HG03460 (cell line): ENCODE measurements at regions not wholly inside any gene's neighbourhood (a gene's known extent, or its start where the extent isn't known, plus 50 kb on each side); places are given as distances from the start of the nearest gene placed in this dataset.

Experiments
- ATAC-seq: cut with Tn5 transposase; IDR thresholded peaks from one replicate; pipeline ENCODE4 v1.9.1; 2021; ENCODE audit not compliant: unreplicated experiment

DNA sequence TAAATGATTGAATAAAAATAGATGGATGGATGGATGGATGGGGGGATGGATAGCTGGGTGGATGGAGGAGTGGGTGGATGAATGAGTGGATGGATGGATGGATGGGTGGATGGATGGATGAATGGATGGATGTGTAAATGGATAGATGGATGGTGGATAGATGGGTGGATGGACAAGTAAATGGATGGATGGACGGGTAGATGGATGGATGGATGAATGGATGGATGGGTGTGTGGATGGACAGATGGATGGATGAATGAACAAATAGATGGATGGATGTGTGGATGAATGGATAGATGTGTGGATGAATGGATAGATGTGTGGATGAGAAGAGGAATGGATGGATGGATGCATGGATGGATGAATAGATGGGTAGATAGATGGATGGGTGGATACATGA is 490.8 kb downstream of the VRK1 start:
- ATAC-seq, result no peak

DNA sequence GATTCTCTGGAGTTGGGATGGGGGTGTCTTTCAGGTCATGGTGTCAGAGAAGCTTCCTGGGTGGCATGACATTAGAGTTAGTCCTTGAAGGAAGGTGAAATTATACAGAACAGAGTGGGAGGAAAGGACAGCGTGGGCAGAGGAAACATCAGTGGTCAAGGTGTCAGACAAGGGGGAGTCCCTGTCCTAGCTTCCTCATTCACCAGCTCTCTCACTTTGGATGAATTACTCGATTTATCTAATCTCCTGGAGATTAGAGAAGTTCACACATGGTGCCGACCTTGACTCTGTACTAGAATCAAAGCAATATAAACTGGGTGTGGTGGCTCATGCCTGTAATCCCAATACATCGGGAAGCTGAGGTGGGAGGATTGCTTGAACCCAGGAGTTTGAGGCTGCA is 492.9 kb downstream of the VRK1 start:
- ATAC-seq, result no peak

DNA sequence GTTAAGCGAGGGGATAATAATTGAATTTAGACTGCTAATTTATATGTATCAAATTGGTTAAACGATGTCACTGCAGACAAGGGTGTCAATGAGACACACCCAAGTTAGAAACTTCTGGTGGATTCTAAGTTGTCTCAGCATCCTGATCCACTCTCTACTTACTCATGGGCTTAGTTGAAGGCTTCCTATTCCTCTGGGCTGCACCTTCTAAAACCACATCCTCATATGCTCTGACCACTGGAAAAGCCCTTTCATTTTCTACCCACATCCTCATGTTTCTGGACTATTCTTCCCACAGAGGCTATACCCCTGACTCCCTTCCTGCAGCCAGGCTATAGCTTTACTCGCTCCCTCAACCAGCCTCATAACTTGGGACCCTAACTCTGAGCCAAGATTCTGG is 493.8 kb downstream of the VRK1 start:
- ATAC-seq, result no peak

DNA sequence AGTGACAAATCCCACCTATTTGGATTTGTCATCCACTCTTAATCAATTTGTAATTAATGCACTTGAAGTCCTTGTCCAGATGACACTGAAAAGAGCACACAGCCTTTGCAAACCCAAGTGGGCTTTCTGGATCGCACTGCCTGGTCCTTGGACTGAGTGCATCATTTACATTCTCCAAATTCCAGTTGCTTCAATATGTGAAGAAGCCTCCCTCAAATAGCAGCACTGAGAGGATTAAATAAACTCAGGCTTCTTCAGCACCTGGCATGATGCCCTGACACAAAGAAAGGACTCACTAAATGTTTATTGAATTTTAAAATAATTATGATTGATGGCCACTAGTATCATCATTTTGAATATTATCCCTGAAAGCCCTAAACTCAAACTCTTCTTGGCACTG is 496.5 kb downstream of the VRK1 start:
- no peak for ATAC-seq

DNA sequence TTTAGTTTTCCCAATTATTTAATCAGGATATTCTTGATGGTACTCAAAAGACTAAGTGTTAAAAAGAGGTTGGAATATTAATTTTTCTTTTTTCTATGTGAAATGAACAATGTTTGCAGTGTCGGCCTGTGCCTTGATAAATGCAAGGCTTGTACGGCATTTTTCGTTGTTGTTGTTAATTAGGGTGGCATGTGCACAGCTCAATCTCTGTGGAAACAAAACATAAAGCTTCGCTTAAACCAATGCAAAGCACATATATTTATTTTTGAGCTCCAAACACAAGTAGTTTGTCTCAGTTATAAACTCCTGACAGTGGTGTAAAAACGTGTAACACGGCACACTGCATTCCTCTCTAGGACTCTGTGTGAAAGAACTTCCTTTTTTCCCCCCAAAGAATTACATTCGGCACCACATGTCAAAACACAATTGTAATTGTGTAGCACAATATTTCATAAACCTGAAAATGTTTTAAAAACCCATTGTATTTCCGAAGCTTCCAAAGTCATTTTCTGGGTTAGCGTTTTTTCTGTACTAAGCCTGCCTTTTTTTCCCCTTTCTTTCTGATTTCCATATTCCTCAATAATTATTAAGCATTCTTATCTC is 498.0 kb downstream of the VRK1 start:
- no peak for ATAC-seq

DNA sequence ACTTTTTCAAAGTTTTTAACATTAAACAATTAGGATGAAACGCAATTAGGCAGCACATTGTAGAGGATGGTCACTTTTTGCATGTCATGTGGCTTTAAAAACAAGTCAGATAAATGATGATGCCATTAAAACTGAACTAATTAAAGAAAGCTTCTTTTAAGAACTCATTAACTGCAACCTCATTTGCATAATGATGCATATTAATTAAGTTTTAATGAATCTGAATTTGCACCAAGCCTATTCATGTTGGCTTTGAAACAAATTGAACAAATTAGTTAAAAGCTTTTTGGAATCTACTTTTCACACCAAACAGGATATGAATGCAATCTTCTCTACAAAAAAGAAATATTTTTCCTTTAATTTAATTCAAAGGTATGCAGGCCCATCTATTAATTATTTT is 499.0 kb downstream of the VRK1 start:
- ATAC-seq, result no peak

DNA sequence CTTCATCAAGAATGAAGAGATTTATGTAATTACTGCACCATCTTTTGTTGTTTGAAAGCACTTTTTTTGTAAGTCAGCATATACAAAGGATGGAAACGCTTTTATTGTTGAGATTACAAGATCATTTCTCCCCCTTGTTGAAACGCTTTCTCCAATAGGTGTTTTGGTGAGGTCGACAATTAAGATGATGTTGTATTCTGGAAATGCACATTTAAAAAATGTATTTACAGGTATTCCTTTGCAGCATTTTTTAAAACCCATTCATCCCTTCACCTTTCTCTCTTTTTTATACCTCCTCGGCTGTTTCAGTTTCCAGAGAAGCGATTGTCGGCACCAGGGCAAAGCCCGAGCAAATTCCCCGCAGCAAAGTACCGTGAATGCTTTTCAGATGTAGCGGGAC is 499.9 kb downstream of the VRK1 start:
- ATAC-seq, result no peak

DNA sequence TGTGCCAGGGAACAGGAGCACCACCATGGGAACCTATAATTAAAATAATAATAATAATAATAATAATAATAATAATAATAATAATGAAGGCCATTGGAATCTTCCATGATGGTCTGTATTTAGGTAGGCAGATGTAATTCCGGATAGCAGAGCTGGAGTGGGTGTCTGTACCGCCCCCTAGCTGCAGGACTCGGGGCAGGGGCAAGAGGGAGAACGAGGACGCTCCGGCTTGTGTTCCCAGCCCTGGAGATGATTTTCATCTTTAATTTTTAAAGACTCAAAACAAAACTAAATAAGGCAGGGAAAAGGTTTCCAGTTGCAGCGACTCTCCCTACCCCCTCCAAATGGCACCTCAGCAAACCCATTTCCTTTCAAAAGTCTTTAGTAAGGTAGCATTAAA is 501.1 kb downstream of the VRK1 start:
- ATAC-seq, result no peak

DNA sequence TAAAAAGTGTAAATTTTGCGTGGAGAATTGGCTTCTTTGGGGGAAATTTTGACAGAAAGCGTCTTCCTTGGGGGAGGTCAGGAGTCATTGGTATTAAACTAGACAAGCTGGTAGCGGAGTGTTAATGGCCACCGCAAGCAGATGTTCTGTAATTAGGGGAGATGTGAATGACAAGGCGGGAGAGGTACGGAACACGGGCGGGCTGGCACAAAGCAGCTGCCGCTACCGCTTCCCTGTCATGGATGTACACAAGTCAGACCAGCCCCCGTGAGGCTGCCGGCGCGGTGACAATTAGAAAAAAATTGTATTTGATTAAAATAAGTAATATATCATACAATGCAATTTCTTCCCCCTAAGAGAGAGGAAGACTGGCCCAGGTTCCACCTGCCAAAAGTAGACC is 501.6 kb downstream of the VRK1 start:
- ATAC-seq, result no peak

DNA sequence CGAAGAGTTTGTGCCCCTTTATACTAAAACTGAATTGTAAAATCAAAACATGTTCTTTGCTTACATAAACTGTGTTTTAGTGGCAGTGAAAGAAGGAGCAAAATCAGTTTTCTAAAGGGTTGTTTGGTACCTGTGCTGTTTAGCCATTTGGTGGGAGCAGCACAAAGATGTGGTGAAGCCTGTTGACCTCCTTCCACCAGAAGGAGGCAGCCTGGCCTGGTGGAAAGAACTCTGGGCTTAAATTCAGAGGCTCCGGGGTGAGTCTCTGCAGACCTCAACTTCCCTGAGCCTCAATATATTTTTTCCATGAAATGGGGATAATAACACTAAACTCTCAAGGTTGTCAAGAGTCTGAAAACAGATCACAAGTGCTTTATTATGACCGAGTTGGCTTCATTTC is 502.5 kb downstream of the VRK1 start:
- ATAC-seq, result no peak

DNA sequence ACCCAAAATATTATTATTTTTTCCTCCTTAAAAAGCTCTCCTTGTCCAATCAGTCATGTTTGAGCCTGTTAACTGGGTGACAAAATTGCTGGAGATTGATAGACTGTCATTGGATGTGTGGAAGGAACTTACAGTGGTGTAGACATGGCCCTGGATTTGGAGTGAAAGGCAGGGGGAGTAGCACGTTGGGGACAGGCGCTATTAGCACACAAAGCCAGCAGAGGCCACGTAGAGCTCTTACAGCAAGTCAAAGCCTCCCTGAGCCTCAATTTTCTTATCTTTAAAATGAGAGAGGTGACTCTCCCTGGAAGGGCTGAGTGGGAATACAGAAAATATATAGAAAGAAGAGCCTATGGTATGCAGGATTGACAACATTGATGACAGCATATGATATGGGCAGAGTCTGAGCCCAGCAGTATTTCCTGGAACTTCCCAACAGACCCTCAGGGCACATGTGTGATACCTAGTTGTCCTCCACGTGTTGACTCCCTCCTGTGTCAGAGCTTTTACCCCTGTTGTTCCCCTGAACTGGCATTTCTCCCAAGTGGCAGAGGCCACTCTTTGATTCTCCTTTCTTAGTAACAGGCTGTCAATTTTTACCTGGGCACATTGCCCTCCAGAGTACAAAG is 504.9 kb downstream of the VRK1 start:
- ATAC-seq, result no peak

DNA sequence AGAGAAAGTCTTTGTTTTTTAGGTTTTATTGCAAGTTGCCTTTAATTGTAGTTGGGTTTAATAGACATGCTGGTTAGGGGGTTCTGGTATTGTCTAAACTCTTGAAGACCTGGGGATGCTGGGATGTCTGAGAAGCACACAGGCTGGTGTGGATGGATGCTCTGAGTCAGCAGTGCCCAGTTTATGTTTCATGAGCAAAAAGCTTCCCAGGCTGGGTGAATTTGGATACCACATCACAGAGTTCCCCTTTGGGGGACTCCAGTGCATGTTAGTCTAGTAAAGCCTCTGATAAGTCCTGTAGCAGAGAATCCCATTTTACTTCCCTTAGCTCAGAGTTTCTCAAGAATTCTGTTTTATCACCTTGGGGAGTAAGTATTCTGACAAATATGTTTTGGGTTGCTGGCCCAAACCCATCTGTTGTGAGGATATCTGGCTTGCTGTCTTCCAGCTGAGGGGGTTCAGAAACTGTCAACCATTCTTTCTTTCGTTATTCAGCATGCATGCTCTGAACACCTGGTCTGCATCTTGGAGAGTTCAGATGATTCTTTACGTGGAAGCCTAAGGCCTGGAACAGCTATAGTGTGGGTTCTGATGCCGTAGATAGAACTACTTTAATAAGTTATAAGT is 509.1 kb downstream of the VRK1 start:
- ATAC-seq, result no peak

DNA sequence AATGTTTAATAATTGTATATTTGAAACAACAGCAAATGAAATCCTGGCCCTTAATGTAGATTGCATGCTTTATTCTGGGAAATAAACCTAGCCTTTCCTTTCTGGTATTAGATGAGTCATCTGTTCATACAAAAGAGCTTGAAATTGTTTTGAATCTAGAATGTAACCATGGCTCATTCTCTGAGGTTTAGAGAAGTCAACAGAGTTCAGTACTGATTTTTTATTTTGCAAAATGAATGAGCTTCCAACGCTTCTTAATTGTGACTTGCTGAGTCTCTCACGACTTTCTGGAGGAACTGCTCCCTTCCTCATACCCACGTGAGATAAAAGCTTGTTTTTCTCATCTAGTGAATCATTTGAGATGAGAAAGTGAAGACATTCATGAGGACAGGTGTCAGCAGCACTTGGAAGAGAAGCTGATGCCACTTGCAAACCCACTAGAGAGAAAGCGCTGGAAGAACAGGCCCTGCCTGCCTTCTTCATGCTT is 509.6 kb downstream of the VRK1 start:
- ATAC-seq, result no peak

DNA sequence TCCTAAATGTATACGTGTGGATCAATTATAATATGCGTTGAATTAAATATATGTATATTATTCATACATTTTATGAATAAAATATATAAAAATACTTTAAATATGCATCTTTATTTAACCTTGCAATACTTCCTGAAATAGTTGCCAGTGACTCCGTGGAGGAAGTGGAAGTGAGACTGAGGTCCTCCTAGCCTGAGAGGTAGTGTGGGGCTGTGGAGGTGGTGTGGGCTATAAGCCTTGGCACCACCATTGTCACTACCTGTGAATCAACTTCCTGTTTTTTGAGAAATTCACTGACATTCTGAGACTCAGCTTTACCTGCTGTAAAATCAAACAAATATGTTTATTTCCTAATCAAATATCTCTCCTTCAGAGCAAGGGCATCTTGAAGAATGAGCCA is 514.2 kb downstream of the VRK1 start:
- no peak for ATAC-seq

DNA sequence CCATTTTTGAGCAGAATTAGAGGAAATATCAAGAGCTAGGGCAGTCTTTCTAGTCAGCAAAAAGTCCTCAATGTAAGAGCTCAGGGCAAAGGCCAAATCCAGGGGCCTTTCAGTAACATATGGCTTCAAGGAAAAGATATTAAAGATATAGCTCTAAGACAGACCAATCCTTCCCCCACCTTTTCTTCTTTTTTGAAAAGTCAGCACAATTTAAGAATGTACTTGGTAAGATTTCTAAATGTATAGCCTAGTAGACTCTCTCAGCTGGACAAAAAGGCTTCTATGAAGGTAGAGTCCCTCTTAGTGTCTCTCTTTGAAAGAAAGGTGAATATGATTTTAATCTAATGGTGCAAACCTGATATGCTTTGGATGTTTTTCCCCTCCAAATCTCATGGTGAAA is 515.7 kb downstream of the VRK1 start:
- ATAC-seq, result no peak

DNA sequence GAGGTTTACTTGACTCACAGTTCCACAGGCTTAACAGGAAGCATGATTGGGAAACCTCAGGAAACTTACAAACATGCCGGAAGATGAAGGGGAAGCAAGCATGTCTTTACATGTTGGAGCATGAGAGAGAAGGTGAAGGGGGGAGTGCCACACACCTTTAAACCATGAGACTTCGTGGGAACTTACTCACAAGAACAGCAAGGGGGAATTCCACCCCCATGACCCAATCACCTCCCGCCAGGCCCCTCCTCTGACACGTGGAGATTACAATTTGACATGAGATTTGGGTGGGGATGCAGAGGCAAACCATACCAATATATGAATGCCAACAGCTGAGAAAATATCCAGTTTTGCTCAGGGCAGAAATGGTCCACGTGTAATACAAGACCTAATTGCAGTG is 518.6 kb downstream of the VRK1 start:
- no peak for ATAC-seq

DNA sequence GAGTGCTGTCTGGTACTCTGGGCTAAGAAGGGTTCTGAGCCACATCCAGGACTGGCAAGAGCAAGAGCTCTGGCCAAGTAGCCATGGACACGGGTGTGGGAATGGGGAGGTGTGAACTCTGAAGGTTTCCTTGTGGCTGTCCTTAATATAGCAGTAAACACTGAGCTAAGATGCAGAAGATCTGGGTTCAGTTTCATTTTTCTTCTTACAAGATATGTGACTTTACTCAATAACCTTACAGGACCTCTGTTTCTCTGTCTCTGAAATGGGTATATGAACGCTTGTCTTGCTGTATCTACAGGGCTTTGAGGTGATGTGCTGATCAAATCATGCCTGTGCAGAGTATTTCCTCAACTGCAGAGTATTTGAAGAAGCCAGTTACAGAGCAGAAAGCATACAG is 521.2 kb downstream of the VRK1 start:
- no peak for ATAC-seq

DNA sequence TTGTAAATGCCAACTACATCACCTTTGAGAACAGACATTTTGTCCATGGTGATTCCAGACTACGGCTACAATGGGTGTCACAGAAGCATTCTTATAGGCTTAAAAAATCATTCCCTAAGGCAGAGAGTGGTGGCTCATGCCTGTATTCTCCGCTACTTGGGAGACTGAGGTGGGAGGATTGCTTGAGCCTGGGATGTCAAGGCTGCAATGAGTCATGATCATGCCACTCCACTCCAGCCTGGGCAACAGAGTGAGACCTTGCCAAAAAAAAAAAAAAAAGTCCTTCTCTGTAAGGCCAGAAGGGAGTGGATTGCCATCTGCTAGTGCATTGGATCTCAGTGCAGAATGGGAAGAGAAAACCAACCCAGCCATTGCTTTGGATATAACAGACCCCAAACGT is 522.5 kb downstream of the VRK1 start:
- ATAC-seq, result no peak

DNA sequence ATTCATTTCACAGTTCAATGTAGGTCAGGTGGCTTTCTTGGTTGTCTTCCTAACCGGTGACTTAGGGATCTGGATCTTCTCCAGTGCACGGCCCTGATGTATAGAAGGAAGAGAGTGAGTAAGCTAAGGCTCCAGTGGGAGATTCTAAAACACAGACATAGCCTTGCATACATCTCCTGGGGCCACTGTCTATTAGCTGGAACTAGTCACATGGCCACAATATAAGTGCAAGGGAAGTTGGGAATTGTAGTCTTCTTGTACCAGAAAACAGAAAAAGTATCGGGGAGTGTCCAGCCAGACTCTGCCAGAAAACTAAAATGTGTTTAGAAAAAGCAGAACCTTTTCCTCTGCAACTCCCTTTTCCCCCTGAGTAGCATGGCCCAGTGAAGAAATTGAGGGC is 531.6 kb downstream of the VRK1 start:
- ATAC-seq, result no peak

DNA sequence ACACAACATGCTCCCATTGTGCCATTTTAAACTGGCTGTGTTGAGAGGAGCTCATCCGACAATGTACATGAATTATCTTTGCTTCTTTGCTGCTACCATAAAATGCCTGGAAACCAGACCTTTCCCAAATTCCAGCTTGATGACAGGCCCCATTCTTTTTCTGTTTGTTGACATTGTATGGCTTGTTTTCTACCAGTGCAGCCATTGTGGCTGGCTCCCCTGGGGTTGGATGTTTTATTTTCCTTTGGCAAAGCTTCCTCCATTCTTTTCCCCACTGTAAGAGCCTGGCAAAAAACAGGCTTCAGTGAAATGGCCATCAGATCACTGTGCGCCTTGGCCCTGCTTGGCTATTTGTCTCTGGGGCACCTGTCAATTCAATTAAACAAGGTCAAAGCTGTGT is 532.5 kb downstream of the VRK1 start:
- no peak for ATAC-seq

DNA sequence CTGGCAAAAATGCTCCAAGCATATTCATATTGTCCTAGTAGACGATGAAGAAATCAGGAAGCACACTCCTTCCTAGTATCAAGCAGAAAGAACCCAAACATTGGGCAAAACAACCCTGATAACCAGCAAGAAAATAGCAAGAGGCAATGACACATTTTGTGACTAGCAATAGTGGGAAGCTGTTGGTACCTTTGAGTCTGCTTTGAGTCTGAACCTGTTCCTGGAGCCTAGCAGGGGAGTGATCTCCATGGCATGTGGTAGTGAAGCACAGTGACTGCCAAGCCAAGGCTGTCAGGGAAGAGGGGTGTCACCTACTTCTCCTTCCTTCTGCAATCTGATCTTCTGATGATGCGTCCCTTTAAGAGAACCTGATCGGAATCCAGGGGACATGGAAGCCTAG is 533.9 kb downstream of the VRK1 start:
- no peak for ATAC-seq

DNA sequence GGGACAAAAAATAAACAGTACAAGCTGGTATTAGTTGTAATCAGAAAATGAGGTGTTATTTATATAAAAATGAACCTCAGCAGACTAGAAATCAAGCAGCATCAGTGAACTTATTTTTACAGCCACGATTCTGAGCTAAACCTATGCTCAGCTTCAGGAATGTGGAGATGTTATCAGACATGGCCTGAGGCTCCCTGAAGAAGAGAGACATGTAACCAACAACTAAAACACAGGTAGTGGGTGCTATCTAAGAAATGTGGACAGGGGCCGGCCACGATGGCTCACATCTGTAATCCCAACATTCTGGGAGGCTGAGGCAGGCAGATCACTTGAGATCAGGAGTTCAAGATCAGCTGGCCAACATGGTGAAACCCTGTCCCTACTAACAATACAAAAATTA is 534.3 kb downstream of the VRK1 start:
- no peak for ATAC-seq

DNA sequence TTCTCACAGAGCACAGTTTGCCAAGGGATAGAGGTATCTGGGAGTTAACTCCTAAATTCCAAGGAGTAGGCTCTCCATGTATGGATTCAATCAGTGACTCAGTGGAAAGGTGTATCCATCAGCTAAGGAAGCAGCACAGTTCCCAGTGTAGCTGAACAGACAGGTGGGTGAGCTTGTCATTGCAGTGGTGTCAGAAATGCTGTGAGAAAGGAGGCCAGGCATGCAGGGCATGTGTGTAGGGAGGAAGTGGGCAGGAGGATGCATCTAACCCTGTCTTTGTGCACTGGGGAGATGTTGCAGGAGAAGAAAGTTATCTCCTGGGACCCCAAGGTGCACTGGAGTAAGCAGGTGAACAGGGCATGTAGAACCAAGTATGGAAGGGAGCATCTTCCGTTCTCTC is 539.0 kb downstream of the VRK1 start:
- no peak for ATAC-seq
